Stimulated activated CD4-positive, alpha-beta T cell treated with anti-CD3 and anti-CD28 coated beads, Interleukin-2, amount 100 ng/mL, for 48 hours (primary cell): ENCODE measurements at regions not wholly inside any gene's neighbourhood (a gene's known extent, or its start where the extent isn't known, plus 50 kb on each side); places are given as distances from the start of the nearest gene placed in this dataset.

ENCODE experiments used
- DNase-seq, 2 donors: peaks; one replicate each; pipeline ENCODE4 v3.0.0-alpha.2; 2020

GRCh38 chr5:73256462-73256861 lies 83.5 kb downstream of the TMEM174 start:
- no peak for DNase-seq

GRCh38 chr5:73256012-73256411 lies 83.0 kb downstream of the TMEM174 start:
- DNase-seq = no peak

DNA sequence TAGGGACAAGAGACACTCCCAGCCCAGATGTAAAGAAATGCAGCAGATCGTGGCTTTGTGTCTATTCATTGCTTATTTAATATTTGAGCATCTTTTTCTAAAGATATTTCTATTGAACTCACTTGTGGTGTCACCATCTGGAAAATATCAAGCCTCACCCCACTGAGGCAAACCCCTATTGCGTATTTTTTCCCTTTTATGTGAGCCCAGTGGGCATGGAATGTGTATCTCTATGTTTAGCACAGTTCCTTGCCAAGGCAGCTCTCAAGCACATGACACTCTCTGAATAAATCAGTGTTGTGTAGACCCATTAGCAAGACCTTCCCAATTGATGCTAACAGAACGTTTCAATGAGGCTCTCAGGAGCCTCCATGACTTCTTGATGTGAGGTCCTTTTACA lies 81.6 kb downstream of the TMEM174 start:
- DNase-seq = no peak

DNA sequence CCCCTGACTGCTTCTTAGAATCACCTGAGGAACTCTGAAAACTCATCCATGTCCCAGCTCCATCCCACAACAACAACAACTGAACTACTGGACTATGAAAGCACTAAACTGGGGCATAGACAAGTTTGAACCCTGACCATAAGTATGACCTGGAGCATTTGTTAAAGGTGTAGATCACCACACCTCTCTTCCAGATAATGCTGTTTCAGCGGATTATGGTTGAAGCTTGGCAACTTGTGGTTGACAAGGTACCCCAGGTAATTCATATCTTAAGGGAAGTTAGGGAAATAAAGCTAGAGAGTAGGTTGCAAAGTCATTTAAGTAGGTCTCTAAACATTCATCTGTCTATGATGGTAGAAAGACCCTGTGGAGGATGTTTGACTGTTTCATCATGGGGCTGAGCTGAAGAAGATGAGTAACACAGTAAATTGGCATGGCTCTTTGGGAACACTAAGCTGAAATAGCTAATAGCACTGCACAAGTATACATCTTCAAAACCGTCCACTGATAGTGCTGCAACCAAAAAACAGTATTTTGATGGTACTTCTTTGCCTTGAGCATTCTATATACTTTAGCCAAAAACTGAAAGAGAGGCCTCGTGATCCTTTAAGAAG lies 80.2 kb downstream of the TMEM174 start:
- no peak for DNase-seq

- no peak for DNase-seq
Observed at GRCh38 chr5:73250645-73251044, 77.7 kb downstream of the TMEM174 start.

- no peak for DNase-seq
Observed at GRCh38 chr5:73242735-73243134, 69.7 kb downstream of the TMEM174 start.

DNA sequence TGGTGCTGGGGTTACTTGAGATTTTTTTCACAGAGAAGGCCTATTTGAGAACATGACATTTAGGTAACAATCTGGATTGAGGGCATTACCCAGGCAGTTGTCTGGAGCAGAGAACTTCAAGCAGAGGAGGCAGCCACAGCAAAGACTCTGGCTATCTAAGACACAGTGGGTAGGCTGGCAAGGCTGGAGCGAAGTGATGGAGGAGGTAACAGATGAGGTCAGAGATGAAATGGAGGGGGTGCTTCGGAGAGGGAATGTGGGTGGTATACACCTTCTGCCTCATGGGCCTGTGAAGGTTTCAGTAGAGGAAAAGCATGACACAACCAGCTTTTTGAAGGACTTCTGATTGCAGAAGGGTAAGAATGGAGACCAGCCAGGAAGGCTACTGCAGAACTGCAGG lies 65.9 kb downstream of the TMEM174 start:
- no peak for DNase-seq

GRCh38 chr5:73236541-73237128 lies 63.6 kb downstream of the TMEM174 start:
- no peak for DNase-seq

- no peak for DNase-seq
Observed at GRCh38 chr5:73234204-73234555, 61.2 kb downstream of the TMEM174 start.

- no peak for DNase-seq
Observed at GRCh38 chr5:73233461-73234203, 60.6 kb downstream of the TMEM174 start.

GRCh38 chr5:73233053-73233460 lies 60.1 kb downstream of the TMEM174 start:
- DNase-seq = no peak

DNA sequence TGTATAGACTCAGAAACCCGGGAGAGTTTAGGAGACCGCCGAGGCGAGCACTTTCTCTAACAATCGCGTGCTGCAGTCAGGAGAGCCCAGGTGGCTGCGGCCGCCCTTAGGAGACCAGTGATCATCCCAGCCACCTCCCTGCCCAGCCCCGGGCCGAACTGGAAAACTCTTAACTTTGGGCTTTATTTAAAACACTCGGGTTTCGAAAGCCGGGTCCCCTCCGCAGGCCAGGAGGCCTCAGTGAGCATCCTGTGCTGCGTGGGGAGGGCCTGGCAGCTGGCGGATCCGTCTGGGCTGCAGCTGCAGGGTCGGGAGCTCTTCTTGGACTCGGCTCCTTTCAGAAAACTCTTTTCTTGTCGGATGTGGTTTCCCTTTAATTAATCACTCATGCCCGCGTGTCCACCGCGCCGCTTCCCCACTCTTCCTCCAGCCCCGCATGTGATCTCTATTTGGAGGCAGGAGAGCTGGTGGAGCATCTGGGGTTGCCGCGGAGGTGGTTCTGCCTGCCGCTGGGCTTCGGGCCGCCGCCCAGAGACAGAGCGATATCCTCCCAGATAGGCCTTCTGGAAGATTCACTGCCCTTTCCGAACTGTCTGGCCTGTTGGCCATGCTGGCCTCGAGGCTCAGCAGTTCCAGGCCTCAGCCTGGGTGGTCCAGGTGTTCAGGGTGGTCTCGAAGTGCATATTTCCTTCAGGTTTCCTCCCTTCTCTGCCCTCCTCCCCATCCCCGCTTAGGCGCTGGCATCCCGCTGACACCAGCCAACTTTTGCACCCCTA lies 59.5 kb downstream of the TMEM174 start:
- no peak for DNase-seq

GRCh38 chr5:73231246-73231778 lies 58.3 kb downstream of the TMEM174 start:
- no peak for DNase-seq

GRCh38 chr5:73230264-73231245 lies 57.6 kb downstream of the TMEM174 start:
- no peak for DNase-seq

DNA sequence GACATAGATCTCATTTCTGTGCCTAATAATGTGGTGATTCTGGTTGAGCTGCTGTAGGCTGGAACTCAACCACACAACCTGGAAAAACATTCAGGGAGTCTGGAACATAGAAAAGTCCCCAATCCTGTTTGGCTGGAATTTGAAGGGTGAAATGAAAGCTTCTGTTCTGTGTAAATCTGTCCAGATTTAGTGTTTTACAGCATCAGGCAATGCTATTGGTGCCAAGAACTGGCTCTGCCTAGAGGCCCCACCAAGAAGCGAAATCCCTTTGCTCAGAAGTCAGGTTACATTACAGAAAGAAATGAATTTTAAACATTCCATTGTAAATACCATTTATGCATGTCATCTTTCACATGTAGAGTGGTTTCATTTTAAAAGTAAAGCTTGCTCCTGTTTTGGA lies 56.3 kb downstream of the TMEM174 start:
- DNase-seq = no peak

DNA sequence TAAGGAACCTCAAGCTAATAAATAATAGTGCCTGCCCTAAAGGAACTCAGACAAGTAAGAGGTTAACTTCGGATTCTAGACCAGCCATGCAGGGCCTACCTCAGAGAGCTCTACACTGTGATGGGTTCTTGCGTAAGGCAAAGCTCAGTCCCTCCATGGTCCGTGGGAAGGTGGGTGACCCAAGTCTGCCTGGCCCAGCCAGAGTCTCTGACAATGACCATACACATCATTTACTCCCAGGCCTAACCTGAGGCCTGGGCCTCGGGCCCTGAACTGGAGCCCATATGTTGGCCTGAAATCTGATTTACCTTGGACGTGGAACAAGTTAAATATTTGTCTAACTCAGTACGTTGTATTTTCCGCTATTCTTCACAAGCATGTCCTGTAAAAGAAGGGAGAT lies 55.1 kb downstream of the TMEM174 start:
- DNase-seq = no peak
